Activated CD4-positive, alpha-beta T cell treated with anti-CD3 and anti-CD28 coated beads, Interleukin-2, amount 50 U/mL, for 1 hour (primary cell): ENCODE measurements at regions not wholly inside any gene's neighbourhood (a gene's known extent, or its start where the extent isn't known, plus 50 kb on each side); places are given as distances from the start of the nearest gene placed in this dataset.

Experiments
- DNase-seq: peaks from one replicate; pipeline ENCODE4 v3.0.0-alpha.2; 2020

DNA sequence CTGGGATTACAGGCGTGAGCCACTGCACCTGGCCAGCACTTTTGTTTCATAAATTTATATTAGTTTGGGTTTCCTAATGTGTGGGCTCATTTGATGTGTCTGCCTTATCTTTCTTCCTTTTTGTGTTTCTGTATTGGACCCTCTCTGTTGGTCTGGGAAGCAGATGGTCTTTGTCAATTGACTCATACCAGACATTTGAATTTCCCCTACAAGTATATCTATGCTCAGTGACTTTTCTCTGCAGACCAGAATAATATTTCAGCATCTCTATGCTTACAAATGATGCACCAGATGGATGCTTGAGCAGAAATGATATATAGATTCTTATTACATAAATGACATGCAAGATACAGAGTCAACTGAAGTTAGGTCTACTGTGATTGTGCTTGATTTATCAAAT lies 329.9 kb upstream of the SLCO3A1 start:
- DNase-seq, result no peak

- DNase-seq, result no peak
Measured at GRCh38 chr15:91524534-91524933, 329.0 kb upstream of the SLCO3A1 start.

DNA sequence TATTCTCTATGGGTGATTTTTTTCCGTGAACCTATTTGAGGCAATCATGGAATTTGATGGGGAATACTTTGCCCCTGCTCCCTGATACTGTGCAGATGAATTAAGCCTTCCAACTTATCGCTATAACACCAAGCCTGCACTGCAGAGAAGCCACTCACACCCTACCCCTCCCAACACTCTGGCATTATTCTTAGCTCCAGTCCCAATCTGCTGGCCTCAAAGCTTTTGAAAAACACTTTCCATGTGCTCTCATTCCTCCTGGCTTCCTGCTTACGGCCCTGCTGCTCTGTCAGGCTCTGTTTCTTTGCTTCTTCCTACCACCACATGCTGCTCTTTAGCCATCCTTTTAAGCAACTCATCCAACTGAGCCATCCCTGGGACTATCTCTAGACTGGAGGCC lies 327.8 kb upstream of the SLCO3A1 start:
- DNase-seq, result no peak

DNA sequence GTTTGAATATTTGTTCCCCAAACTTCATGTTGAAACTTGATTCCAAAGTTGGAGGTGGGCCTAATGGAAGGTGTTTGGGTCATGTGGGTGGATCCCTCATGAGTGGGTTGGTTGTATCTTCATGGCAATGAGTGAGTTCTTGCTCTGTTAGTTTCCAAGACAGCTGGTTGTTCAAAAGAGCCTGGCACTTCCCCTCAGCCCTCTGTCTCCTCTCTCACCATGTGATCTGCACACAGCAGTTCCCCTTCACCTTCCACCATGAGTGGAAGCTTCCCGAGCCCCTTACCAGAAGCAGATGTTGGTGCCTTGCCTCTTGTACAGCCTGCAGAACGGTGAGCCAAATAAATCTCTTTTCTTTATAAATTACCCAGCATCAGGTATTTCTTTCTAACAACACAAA lies 327.1 kb upstream of the SLCO3A1 start:
- no peak for DNase-seq

DNA sequence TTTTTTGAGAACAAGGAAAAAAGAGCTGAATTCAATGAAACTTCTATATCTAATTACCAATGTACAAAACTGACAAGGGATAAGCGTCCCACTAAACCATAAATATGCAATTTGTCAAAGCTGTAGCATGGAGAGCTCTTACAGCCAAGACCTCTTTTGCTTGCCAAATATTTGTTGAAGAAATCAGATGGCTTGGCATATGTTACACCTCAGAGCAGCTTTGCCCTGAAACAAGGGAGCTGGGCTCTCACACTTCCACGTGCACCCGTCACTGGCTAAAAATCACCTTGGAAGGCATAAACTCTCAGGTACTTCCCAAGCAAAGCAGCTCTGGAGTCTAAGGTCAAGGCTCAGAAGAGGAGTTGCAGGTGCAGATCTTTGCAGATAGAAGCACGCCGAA lies 324.7 kb upstream of the SLCO3A1 start:
- no peak for DNase-seq

GRCh38 chr15:91529534-91529933 lies 324.0 kb upstream of the SLCO3A1 start:
- no peak for DNase-seq

- no peak for DNase-seq
Measured at GRCh38 chr15:91530279-91530678, 323.2 kb upstream of the SLCO3A1 start.

DNA sequence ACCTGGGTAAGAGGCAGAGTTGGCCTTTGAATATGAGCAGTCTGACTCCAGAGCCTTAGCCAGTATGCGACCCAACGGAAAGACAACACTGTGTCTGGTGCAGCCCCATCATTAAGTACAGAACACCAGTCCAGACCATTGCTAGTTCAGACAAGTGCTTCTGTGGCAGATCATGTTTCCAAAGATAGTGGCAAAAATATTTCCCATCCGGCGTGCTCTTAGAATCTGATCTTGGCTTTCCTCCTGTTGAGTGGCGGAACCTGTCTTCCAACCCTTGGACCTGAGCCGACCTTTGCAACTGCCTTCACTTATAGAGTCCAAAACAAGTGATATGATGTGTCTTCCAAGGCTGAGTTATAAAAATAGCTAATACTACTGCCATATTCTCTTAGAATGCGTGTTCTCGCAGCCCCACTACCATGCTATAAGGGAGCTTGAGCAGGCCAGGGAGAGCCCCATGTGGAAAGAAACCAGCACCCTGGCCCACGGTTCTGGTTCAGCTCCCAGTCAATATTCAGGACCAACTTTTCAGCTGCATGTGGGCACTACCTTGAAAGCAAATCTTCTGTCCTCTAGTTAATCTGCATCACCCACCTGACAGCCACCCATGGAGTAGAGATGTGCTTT lies 322.4 kb upstream of the SLCO3A1 start:
- no peak for DNase-seq

- DNase-seq, result no peak
Measured at GRCh38 chr15:91534235-91534634, 319.3 kb upstream of the SLCO3A1 start.

GRCh38 chr15:91534976-91535375 lies 318.5 kb upstream of the SLCO3A1 start:
- no peak for DNase-seq

DNA sequence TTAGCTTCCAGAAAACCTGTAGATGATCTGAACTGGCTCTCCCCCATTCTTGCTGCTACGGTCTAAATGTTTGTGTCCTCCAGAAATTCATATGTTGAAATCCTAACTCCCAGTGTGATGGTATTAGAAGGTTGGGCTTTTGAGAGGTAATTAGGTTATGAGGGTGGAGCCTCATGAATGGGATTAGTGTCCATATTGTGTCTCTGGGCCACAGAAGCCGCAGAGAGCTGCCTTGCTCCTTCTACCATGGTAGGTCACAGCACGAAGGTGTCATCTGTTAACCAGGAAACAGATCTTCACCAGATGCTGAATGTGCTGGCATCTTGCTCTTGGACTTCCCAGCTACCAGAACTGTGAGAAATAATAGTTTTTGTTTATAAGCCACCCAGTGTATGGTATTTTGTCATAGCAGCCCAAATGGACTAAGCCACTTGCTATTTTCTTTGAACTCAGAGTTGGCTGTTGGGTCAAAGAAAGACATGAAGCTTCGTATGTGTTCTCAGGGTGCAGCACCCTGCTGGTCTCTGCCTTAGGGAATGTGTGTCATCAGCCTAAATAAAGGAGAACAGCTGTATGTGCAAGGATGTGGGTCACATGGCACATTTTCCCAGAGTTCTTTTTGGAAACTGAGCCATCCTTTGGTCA lies 317.5 kb upstream of the SLCO3A1 start:
- DNase-seq, result no peak

DNA sequence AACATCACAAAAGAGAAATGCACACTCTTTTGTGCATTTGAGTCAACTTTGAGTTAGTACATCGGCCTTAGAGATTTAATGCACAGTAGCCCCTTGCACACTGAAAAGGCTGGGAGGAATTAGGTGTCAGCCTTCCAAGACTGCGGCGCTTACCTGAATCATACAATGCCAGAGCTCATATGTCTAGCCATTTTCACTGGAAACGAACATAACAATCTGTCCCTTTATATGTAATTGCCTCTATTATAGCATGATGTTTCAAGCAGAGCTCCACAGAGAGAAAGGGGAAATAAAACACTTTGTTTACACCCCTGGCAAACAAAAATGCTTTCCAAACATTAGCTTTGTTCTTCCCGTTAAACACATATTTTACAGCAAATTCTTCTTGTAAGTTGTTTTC lies 315.7 kb upstream of the SLCO3A1 start:
- DNase-seq, result no peak

- no peak for DNase-seq
Measured at GRCh38 chr15:91538782-91539181, 314.7 kb upstream of the SLCO3A1 start.

- DNase-seq, result no peak
Measured at GRCh38 chr15:91541286-91541685, 312.2 kb upstream of the SLCO3A1 start.

DNA sequence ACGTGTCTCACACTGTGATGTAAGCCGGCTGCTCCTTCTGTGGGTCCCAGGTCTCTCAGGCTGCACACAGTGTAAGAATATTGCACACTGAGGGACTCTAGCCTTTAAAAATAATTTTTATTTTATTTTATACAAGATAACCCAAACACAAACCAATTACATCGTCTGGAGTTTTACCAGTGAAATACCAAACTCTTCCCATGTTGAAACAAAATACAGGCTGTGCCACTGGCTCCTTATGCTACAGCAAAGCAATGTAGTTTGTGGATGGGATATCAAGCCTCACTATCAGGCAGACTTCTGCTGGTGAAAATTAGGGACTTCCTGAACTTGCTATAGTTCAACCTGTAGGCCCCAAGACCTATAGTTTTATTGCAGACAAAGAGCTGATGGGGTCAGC lies 311.3 kb upstream of the SLCO3A1 start:
- DNase-seq, result no peak

GRCh38 chr15:91547356-91547755 lies 306.2 kb upstream of the SLCO3A1 start:
- DNase-seq, result no peak

DNA sequence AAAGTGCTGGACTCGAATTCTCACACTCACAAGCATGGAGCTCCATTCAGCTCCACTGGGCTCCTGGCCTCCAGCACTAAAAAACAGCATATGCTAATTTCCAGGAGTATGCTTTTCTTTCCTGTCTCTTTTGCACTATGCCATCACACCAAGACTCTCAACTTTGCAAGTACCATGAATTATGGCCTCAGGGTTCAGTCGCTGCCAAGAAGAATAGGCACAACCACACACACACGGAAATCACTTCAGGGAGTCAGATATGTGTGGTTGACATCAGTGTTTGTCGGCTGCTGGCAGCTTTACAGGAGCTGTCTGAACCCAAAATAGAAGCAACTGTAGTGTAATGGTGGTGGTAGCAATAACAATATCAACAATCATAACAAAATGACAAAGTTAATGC lies 305.0 kb upstream of the SLCO3A1 start:
- DNase-seq, result no peak

- DNase-seq, result no peak
Measured at GRCh38 chr15:91549581-91549980, 303.9 kb upstream of the SLCO3A1 start.

DNA sequence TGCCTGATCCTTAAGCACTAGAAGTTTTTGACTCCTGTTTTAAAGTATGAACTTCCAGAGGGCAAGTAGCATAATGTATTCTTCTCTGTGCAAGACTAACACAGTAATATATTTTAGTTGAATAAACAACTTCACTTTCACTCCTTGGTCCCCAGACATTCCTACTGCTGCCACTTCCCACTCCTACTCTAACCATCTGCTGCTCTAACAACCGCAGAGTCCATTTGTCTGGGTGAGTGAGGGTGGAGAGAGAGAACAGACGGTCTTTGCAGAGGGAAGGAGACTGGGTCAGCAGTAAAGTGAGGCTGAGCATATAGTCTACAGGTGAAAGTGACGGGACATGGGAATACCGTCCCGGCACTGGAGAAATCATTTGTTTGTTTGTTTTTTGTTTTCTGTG lies 301.0 kb upstream of the SLCO3A1 start:
- no peak for DNase-seq

- DNase-seq, result no peak
Measured at GRCh38 chr15:91553196-91553854, 300.2 kb upstream of the SLCO3A1 start.

DNA sequence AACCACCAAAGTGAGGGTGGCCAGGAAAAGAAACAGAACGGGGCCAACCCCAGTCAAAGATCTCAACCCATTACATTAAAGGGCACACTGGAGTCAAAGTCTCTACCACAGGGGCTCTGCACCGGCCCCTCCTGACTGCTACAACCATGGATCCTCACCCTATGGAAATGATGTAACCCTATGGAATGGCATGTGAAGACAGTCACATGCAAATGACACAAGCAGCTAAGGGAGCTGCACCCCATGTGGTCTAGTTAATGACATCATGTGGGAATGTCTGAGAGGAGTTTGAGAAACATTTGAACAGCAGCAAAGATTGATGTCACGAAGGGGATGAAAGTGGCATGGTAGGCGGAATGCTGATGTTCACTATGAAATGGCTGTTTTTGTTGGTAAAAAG lies 298.2 kb upstream of the SLCO3A1 start:
- no peak for DNase-seq

- DNase-seq, result no peak
Measured at GRCh38 chr15:91556926-91557325, 296.6 kb upstream of the SLCO3A1 start.

DNA sequence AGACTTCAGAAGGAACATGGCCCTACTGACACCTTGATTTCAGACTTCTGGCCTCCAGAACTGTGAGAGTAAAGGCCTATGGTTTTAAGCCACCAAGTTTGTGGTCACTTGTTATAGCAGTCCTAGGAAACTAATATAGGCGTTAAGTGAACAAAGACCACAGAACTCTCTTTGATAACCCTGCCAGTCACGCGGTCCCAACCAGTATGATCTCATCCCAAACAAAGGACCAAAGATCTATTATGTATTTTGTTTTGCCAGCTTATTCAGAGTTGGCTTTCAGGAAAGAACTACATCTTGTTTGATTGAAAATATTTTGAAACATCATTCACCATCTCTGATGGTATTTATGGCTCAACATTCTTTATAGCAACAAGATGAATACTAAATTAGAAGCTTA lies 294.4 kb upstream of the SLCO3A1 start:
- no peak for DNase-seq

- DNase-seq, result no peak
Measured at GRCh38 chr15:91561371-91562100, 292.0 kb upstream of the SLCO3A1 start.
